ENCODE measurements at regions not wholly inside any gene's neighbourhood (a gene's known extent, or its start where the extent isn't known, plus 50 kb on each side); places are given as distances from the start of the nearest gene placed in this dataset.

DNA sequence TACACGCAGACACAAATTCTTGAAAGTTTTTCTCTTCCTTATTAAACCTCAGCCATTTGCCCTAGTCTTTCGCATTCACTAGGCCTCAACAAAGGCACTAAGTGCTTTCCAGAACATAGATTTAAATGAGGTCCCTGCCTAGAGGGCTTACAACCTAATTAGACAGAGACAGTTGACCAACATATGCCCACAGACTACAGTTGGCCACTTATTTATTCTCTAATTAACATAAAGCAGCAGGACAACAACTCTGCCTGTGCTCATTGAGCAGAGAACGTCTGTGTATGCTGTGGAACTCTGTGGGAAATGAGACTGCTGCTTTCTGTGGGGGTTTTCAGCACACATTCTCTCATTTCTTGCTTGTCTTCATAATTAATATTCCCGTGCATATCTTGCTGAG lies 303.0 kb upstream of the TACR3 start:
- no peak overlapping the region for H2AFZ ChIP-seq (ENCODE audit: low read length)
- DNase-seq: no peak
- H3K9ac ChIP-seq (ENCODE audit: low read length): no peak overlapping the region
- no peaks in the 10 kb centered on the region for H3K9me2 ChIP-seq (replicated peaks; ENCODE audit: insufficient read depth, low read length)
- H3K27me3 ChIP-seq (replicated peaks; ENCODE audit: insufficient read depth, low read length): no peaks in the 10 kb centered on the region
- no peak overlapping the region for H3K4me2 ChIP-seq (ENCODE audit: low read depth, low read length)
- H3K4me1 ChIP-seq (ENCODE audit: low read length): no peaks in the 10 kb centered on the region
- H3F3A ChIP-seq (ENCODE audit: insufficient read depth, low read length): no peaks in the 10 kb centered on the region
- TF ChIP-seq EZH2phosphoT487 (IDR thresholded peaks at IDR 0.05; ENCODE audit: low read length): no peak
- TF ChIP-seq, protein P1, sequence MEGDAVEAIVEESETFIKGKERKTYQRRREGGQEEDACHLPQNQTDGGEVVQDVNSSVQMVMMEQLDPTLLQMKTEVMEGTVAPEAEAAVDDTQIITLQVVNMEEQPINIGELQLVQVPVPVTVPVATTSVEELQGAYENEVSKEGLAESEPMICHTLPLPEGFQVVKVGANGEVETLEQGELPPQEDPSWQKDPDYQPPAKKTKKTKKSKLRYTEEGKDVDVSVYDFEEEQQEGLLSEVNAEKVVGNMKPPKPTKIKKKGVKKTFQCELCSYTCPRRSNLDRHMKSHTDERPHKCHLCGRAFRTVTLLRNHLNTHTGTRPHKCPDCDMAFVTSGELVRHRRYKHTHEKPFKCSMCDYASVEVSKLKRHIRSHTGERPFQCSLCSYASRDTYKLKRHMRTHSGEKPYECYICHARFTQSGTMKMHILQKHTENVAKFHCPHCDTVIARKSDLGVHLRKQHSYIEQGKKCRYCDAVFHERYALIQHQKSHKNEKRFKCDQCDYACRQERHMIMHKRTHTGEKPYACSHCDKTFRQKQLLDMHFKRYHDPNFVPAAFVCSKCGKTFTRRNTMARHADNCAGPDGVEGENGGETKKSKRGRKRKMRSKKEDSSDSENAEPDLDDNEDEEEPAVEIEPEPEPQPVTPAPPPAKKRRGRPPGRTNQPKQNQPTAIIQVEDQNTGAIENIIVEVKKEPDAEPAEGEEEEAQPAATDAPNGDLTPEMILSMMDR (IDR thresholded peaks at IDR 0.05; ENCODE audit: low read length): no peak
- no peaks in the 10 kb centered on the region for H3K36me3 ChIP-seq (replicated peaks; ENCODE audit: insufficient read depth, low read length)
- H3K79me2 ChIP-seq (ENCODE audit: low read length): no peaks in the 10 kb centered on the region
- no peaks in the 10 kb centered on the region for H4K20me1 ChIP-seq (ENCODE audit: insufficient read depth, low read length)
- H3K9me3 ChIP-seq (replicated peaks; ENCODE audit: insufficient read depth, low read length): no peaks in the 10 kb centered on the region
- H3K4me3 ChIP-seq (ENCODE audit: low read length): no peak overlapping the region
- H3K27ac ChIP-seq (ENCODE audit: low read length): no peak overlapping the region

DNA sequence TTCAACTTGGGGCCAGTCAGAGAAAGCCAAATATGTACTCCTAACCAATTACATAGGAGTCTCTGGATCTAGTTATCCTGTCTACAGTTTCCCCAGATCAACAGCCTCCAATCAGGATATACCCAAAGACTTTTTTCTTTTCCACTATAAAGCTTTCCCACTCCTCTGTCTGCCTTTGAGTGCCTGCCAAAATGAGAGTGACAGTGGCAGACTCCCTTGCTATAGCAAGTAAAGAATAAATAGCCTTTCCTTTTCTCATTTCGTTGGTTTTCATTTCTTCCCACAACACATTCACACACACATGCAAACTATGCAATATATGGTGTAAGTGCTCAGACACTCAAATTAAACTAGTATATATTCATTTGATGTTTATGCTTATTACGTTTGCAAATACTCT lies 302.4 kb upstream of the TACR3 start:
- Histone ChIP-seq H2AFZ (ENCODE audit: low read length) (no peak overlapping the region), H3K4me1 (ENCODE audit: low read length) (no peaks in the 10 kb centered on the region), H3K9ac (ENCODE audit: low read length) (no peak overlapping the region), H3K9me2 (replicated peaks; ENCODE audit: insufficient read depth, low read length) (no peaks in the 10 kb centered on the region), H3K79me2 (ENCODE audit: low read length) (no peaks in the 10 kb centered on the region), H3K9me3 (replicated peaks; ENCODE audit: insufficient read depth, low read length) (no peaks in the 10 kb centered on the region), H3K4me2 (ENCODE audit: low read depth, low read length) (no peak overlapping the region), H3F3A (ENCODE audit: insufficient read depth, low read length) (no peaks in the 10 kb centered on the region), H3K4me3 (ENCODE audit: low read length) (no peak overlapping the region), H3K27me3 (replicated peaks; ENCODE audit: insufficient read depth, low read length) (no peaks in the 10 kb centered on the region), H3K27ac (ENCODE audit: low read length) (no peak overlapping the region), H4K20me1 (ENCODE audit: insufficient read depth, low read length) (no peaks in the 10 kb centered on the region), H3K36me3 (replicated peaks; ENCODE audit: insufficient read depth, low read length) (no peaks in the 10 kb centered on the region)
- TF ChIP-seq EZH2phosphoT487 (IDR thresholded peaks at IDR 0.05; ENCODE audit: low read length) (no peak), EZH2 (optimal IDR thresholded peaks at IDR 0.05; ENCODE audit: low read depth, low read length) (no peak)
- TF ChIP-seq, protein P1 (IDR thresholded peaks at IDR 0.05; ENCODE audit: low read length): no peak
- no peak for DNase-seq

DNA sequence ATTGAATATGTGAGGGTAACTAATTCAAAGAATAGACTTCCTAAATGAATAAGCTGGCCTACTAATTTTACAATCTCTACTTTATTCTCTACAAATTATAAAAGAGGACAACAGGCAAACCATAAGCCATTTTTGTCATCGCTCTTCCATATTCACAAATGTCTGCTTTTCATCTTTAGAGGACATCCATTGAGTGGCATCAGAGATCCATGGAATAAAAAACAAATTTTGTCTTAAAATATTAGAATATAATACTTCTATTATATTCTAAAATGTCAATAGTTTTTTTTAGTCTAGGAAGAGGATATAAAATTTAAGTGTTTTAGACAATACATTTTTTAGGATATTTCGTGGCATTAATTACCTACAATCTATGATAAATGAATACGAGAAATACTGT lies 300.9 kb upstream of the TACR3 start:
- H3K4me1 ChIP-seq (ENCODE audit: low read length): no peaks in the 10 kb centered on the region
- no peak for DNase-seq
- TF ChIP-seq EZH2 (optimal IDR thresholded peaks at IDR 0.05; ENCODE audit: low read depth, low read length): no peak
- no peak for TF ChIP-seq EZH2phosphoT487 (IDR thresholded peaks at IDR 0.05; ENCODE audit: low read length)
- TF ChIP-seq, protein P1 (IDR thresholded peaks at IDR 0.05; ENCODE audit: low read length): no peak
- H3K4me3 ChIP-seq (ENCODE audit: low read length): no peak overlapping the region
- H3K9me3 ChIP-seq (replicated peaks; ENCODE audit: insufficient read depth, low read length): no peaks in the 10 kb centered on the region
- H3F3A ChIP-seq (ENCODE audit: insufficient read depth, low read length): no peaks in the 10 kb centered on the region
- H3K27ac ChIP-seq (ENCODE audit: low read length): no peak overlapping the region
- H3K79me2 ChIP-seq (ENCODE audit: low read length): no peaks in the 10 kb centered on the region
- H3K9me2 ChIP-seq (replicated peaks; ENCODE audit: insufficient read depth, low read length): no peaks in the 10 kb centered on the region
- H3K9ac ChIP-seq (ENCODE audit: low read length): no peak overlapping the region
- H2AFZ ChIP-seq (ENCODE audit: low read length): no peak overlapping the region
- H3K4me2 ChIP-seq (ENCODE audit: low read depth, low read length): no peak overlapping the region
- no peaks in the 10 kb centered on the region for H3K27me3 ChIP-seq (replicated peaks; ENCODE audit: insufficient read depth, low read length)
- no peaks in the 10 kb centered on the region for H4K20me1 ChIP-seq (ENCODE audit: insufficient read depth, low read length)
- no peaks in the 10 kb centered on the region for H3K36me3 ChIP-seq (replicated peaks; ENCODE audit: insufficient read depth, low read length)

Data from MM.1S (cell line).